Peyer's patch (tissue), 4 donors: ENCODE measurements at regions not wholly inside any gene's neighbourhood (a gene's known extent, or its start where the extent isn't known, plus 50 kb on each side); places are given as distances from the start of the nearest gene placed in this dataset.

Experiments
- POLR2A ChIP-seq, 2 donors: fragments of 450-650 bp; IDR thresholded peaks; one replicate each; pipeline ENCODE4 v1.5.1; 2017; ENCODE audit warnings: antibody characterized with exemption in 2 of 2, mild to moderate bottlenecking in 2 of 2, moderate library complexity in 2 of 2
- TF ChIP-seq, protein P1 (sequence below), 6 experiments: fragments of 450-650 bp in 4 of 6; fragments of 200-600 bp in 2 of 6; sonication (generic) in 1 of 6; IDR thresholded peaks; one replicate each; pipeline ENCODE4 v1.5.1; 2017 to 2019; ENCODE audit warnings: antibody characterized with exemption in 6 of 6, mild to moderate bottlenecking in 3 of 6, moderate library complexity in 1 of 6

DNA sequence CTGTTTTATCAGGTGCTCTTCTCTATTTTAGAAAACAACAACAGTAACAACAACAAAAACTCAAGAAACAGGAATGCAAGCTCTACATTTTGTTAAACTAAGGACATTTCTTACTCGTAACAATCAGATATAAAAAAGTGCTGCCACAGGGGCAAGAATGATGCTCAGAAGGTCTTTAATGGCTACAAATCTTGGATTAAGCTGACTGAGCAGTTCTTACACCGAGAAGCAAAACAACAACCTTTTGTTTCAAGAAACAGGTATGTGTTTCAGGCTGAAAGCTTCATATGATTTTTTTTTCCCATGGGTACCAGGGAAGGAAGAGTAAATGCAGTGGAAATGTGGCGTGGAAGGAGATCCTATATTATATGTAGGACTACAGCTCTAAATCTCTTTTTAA lies 786.8 kb upstream of the FBXO33 start:
- TF ChIP-seq, protein P1, sequence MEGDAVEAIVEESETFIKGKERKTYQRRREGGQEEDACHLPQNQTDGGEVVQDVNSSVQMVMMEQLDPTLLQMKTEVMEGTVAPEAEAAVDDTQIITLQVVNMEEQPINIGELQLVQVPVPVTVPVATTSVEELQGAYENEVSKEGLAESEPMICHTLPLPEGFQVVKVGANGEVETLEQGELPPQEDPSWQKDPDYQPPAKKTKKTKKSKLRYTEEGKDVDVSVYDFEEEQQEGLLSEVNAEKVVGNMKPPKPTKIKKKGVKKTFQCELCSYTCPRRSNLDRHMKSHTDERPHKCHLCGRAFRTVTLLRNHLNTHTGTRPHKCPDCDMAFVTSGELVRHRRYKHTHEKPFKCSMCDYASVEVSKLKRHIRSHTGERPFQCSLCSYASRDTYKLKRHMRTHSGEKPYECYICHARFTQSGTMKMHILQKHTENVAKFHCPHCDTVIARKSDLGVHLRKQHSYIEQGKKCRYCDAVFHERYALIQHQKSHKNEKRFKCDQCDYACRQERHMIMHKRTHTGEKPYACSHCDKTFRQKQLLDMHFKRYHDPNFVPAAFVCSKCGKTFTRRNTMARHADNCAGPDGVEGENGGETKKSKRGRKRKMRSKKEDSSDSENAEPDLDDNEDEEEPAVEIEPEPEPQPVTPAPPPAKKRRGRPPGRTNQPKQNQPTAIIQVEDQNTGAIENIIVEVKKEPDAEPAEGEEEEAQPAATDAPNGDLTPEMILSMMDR (IDR thresholded peaks at IDR 0.05) = no peak
- TF ChIP-seq POLR2A (IDR thresholded peaks at IDR 0.05) = no peak
